ENCODE measurements at regions not wholly inside any gene's neighbourhood (a gene's known extent, or its start where the extent isn't known, plus 50 kb on each side); places are given as distances from the start of the nearest gene placed in this dataset.
"Not testable (repeated sequence)": the region's sequence is repeated elsewhere in the genome, so short reads cannot be mapped to it uniquely, and the experiment has no call there.

DNA sequence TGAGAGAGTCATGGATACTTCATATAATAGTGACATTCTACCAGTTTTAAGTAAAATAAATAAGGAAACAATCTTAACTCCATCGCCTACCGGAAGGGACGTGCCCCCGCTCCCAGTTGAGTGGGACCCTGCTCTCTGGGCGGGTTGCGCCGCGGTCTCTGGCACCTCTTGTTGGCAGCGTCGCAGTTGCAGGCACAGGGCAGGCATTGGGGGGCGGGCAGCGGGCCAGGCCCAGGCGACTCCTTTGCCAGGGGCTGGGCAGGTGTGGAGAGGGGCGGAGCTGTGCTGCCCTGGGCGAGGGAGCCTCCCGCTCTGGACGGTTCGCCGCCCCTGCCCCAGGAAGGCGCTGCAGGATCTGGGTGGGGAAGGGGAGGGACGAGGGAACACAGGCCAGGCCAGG, 1500.6 kb downstream of the FOXD4L5 start:
- not testable (repeated sequence) for TF ChIP-seq POLR2A (IDR thresholded peaks at IDR 0.05; ENCODE audit: borderline replicate concordance, extremely low read depth, insufficient read depth, insufficient read length); JUND (IDR thresholded peaks at IDR 0.05); CEBPB (IDR thresholded peaks at IDR 0.05; ENCODE audit: low read depth); CBX3 (IDR thresholded peaks at IDR 0.05; ENCODE audit: low read depth); ZNF274 (IDR thresholded peaks at IDR 0.05; ENCODE audit: low read depth, low read length); EZH2 (IDR thresholded peaks at IDR 0.05)
- TF ChIP-seq, protein P1, sequence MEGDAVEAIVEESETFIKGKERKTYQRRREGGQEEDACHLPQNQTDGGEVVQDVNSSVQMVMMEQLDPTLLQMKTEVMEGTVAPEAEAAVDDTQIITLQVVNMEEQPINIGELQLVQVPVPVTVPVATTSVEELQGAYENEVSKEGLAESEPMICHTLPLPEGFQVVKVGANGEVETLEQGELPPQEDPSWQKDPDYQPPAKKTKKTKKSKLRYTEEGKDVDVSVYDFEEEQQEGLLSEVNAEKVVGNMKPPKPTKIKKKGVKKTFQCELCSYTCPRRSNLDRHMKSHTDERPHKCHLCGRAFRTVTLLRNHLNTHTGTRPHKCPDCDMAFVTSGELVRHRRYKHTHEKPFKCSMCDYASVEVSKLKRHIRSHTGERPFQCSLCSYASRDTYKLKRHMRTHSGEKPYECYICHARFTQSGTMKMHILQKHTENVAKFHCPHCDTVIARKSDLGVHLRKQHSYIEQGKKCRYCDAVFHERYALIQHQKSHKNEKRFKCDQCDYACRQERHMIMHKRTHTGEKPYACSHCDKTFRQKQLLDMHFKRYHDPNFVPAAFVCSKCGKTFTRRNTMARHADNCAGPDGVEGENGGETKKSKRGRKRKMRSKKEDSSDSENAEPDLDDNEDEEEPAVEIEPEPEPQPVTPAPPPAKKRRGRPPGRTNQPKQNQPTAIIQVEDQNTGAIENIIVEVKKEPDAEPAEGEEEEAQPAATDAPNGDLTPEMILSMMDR (IDR thresholded peaks at IDR 0.05 in 2 of 3, conservative IDR thresholded peaks at IDR 0.05 in 1 of 3; ENCODE audit: borderline replicate concordance in 1 of 3, insufficient read depth in 1 of 3, low read depth in 2 of 3, low read length in 2 of 3): not testable (repeated sequence)
- TF ChIP-seq, protein P2, sequence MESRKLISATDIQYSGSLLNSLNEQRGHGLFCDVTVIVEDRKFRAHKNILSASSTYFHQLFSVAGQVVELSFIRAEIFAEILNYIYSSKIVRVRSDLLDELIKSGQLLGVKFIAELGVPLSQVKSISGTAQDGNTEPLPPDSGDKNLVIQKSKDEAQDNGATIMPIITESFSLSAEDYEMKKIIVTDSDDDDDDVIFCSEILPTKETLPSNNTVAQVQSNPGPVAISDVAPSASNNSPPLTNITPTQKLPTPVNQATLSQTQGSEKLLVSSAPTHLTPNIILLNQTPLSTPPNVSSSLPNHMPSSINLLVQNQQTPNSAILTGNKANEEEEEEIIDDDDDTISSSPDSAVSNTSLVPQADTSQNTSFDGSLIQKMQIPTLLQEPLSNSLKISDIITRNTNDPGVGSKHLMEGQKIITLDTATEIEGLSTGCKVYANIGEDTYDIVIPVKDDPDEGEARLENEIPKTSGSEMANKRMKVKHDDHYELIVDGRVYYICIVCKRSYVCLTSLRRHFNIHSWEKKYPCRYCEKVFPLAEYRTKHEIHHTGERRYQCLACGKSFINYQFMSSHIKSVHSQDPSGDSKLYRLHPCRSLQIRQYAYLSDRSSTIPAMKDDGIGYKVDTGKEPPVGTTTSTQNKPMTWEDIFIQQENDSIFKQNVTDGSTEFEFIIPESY (IDR thresholded peaks at IDR 0.05; ENCODE audit: extremely low read depth, insufficient replicate concordance, low read length): not testable (repeated sequence)
